Activated naive CD4-positive, alpha-beta T cell treated with anti-CD3 and anti-CD28 coated beads for 36 hours (primary cell): ENCODE measurements at regions not wholly inside any gene's neighbourhood (a gene's known extent, or its start where the extent isn't known, plus 50 kb on each side); places are given as distances from the start of the nearest gene placed in this dataset.

Source experiments
- CTCF ChIA-PET: fragments of 350-600 bp; sonication (Branson Sonifier 250); formaldehyde crosslinking; loops from one replicate; lab custom pipeline; 2021; ENCODE audit warnings: antibody characterized with exemption; lab: Charles Lee
- DNase-seq: peaks from one replicate; pipeline ENCODE4 v3.0.0-alpha.2; 2020
- H3K27ac Mint-ChIP-seq: one replicate; pipeline ENCODE4 v1.8.0; 2021; ENCODE audit warnings: mild to moderate bottlenecking, mixed read lengths
- H3K27me3 Mint-ChIP-seq: one replicate; pipeline ENCODE4 v1.8.0; 2021; ENCODE audit warnings: low read depth, mixed read lengths
- H3K36me3 Mint-ChIP-seq: one replicate; pipeline ENCODE4 v1.8.0; 2021; ENCODE audit warnings: low read depth, mixed read lengths
- H3K4me1 Mint-ChIP-seq: one replicate; pipeline ENCODE4 v1.8.0; 2021; ENCODE audit warnings: low read depth, mixed read lengths
- H3K4me3 Mint-ChIP-seq: one replicate; pipeline ENCODE4 v1.8.0; 2021; ENCODE audit warnings: mild to moderate bottlenecking, moderate library complexity, mixed read lengths
- H3K9me3 Mint-ChIP-seq: one replicate; pipeline ENCODE4 v1.8.0; 2021; ENCODE audit warnings: mixed read lengths
- intact Hi-C: fragments of 100-400 bp; cut with micrococcal nuclease; formaldehyde crosslinking; loops from one replicate; pipeline ENCODE4 v1.15.1; 2023

DNA sequence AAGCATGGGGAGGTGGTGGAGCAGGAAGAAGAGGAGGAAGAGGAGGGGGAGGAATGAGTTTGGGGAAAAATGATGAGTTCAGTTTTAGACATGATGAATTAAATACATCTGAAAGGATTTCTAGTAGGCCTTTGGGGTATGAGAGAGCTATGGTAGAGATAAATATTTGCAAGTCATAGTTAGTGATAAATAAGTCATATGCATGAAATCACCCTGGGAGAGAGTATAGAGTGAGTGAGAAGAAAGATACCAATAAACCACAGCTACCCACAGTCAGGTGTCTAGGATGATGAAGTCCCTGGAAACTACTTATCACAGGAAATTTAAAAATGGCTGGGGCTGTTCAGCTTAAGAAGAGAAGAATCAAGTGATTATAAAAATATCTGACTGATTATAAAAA lies 240.5 kb downstream of the RDH14 start:
- H3K4me1 Mint-ChIP-seq = no peaks in the 10 kb centered on the region
- H3K36me3 Mint-ChIP-seq = no peaks in the 10 kb centered on the region
- intact Hi-C loops = no loop called here
- H3K9me3 Mint-ChIP-seq = no peaks in the 10 kb centered on the region
- DNase-seq = no peak
- H3K27ac Mint-ChIP-seq = no peak overlapping the region
- no peaks in the 10 kb centered on the region for H3K27me3 Mint-ChIP-seq
- H3K4me3 Mint-ChIP-seq = no peak overlapping the region
- CTCF ChIA-PET = no interaction called here

DNA sequence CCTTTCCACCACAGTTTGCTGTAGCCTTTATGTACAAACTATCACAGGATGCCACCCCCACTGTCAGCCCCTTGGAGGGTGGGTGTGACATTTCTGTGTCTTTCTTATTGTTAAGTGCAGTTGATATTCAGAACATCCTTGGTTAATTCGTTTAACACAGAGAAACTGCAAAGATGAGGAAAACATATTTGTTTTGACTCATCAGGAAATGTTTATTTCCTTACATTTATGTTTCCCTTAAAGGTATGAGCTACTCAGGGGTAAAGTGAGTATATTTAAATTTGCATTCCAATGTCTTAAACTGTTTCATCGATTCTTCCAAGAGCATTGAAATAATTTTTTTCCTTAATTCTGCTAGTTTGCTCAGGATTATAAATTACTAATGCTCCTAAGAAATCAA lies 243.4 kb downstream of the RDH14 start:
- H3K4me1 Mint-ChIP-seq = no peaks in the 10 kb centered on the region
- no peaks in the 10 kb centered on the region for H3K27me3 Mint-ChIP-seq
- DNase-seq = no peak
- intact Hi-C loops = no loop called here
- H3K27ac Mint-ChIP-seq = no peak overlapping the region
- CTCF ChIA-PET = no interaction called here
- H3K9me3 Mint-ChIP-seq = no peaks in the 10 kb centered on the region
- no peaks in the 10 kb centered on the region for H3K36me3 Mint-ChIP-seq
- H3K4me3 Mint-ChIP-seq = no peak overlapping the region

DNA sequence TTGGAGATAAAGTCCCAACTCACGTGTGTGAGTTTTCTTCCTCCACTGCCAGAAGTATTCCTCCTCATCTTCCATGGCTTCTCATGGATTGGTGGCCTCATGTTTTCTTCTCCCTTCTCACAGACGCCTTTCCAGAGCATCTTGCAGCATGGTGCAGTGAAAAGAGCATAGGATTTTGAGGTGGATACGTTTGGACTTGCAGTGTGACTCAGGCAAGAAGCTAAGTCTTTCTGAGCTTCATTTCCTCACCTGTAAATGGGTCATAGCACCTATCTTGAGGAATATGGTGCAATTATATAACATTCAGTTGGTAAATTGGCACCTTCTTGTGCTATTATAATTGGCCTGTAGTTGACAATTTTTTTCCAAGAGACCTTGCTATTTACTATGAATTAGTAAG lies 247.6 kb downstream of the RDH14 start:
- intact Hi-C loops = no loop called here
- CTCF ChIA-PET = no interaction called here
- no peak overlapping the region for H3K4me3 Mint-ChIP-seq

DNA sequence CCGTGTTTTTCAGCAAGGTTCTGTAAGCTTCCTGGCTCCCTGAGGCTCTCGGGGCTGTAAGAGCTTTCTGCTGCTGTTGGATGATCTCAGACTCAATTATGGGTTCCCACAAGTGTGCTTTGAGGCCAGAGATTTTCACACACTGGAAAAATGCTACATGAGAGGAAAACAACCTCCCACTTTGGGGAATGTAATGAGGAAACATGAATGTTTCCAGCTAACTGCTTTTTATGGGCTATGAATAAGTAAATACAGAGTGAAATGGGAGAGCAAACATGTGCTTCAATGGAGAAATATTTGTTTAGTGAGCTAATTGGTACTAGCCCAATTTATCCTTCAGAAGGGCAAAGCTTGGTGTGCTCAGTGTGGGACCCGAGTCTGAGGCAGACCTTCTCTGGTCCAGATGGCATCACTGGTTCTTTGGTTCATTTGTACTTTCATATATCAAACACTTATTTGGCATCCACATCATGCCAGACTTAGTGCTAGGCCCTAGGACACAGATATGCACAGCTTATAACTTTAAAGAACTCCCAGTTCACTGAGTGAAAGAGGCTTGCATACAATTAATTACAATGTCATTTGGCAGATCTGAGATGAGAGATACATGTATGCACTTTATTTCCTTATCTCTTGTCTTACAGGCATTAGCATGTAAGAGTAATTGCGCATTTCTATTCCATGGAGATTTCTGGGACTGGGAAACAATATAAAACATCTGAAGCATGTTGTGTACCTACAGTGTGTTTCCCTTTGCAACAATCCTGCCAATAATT lies 248.8 kb downstream of the RDH14 start:
- no peaks in the 10 kb centered on the region for H3K9me3 Mint-ChIP-seq
- no peak overlapping the region for H3K27ac Mint-ChIP-seq
- no peaks in the 10 kb centered on the region for H3K4me1 Mint-ChIP-seq
- no peak for DNase-seq
- no peak overlapping the region for H3K4me3 Mint-ChIP-seq
- no peaks in the 10 kb centered on the region for H3K36me3 Mint-ChIP-seq
- CTCF ChIA-PET = no interaction called here
- intact Hi-C loops = no loop called here
- peaks cover 9% of the 10 kb centered on the region for H3K27me3 Mint-ChIP-seq

More for the DNA sequence above, 247.6 kb downstream of the RDH14 start:
- no peak for DNase-seq
- Mint-ChIP-seq H3K27ac (no peak overlapping the region), H3K27me3 (peaks cover 5% of the 10 kb centered on the region), H3K9me3 (no peaks in the 10 kb centered on the region), H3K4me1 (no peaks in the 10 kb centered on the region), H3K36me3 (no peaks in the 10 kb centered on the region)

DNA sequence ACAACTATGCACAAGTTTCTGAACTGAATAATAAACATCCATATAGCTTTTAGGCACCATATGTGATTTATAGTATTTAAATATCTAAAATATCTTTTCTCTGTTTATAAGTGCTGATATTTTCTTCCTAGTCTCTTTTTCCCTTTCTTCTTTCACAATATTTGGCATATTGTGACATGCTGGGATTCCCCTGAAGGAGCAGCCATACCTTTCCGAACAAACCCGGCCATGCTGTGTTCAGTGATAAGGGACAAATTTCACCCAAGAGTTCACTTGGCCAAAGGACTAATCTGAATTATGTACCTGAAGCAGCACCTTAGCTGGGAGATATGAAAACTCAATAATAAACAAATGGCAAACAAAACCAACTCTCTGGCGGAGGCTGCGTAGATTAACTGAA lies 250.8 kb downstream of the RDH14 start:
- no peaks in the 10 kb centered on the region for H3K36me3 Mint-ChIP-seq
- H3K9me3 Mint-ChIP-seq = no peaks in the 10 kb centered on the region
- no peak overlapping the region for H3K27ac Mint-ChIP-seq
- no peak overlapping the region for H3K4me3 Mint-ChIP-seq
- DNase-seq = no peak
- no peaks in the 10 kb centered on the region for H3K4me1 Mint-ChIP-seq
- intact Hi-C loops = no loop called here
- CTCF ChIA-PET = no interaction called here
- H3K27me3 Mint-ChIP-seq = peaks cover 12% of the 10 kb centered on the region

DNA sequence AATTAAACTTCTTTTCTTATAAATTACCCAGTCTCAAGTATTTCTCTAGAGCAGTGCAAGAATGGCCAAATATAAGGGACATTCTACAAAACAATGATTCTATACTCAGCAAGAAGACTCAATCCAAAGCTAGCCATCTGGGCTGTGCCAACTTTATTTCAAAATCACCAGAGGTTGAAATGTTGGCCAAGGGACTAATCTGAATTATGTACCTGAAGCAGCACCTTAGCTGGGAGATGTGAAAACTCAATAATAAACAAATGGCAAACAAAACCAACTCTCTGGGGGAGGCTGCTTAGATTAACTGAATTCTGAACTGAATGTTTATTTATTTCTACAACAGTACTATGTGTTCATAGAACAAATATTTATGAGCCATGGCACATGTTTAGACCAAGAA lies 251.3 kb downstream of the RDH14 start:
- intact Hi-C loops = no loop called here
- Mint-ChIP-seq H3K27ac (no peak overlapping the region), H3K27me3 (peaks cover 12% of the 10 kb centered on the region), H3K4me1 (no peaks in the 10 kb centered on the region), H3K36me3 (no peaks in the 10 kb centered on the region), H3K4me3 (no peak overlapping the region), H3K9me3 (no peaks in the 10 kb centered on the region)
- no peak for DNase-seq
- CTCF ChIA-PET = no interaction called here

DNA sequence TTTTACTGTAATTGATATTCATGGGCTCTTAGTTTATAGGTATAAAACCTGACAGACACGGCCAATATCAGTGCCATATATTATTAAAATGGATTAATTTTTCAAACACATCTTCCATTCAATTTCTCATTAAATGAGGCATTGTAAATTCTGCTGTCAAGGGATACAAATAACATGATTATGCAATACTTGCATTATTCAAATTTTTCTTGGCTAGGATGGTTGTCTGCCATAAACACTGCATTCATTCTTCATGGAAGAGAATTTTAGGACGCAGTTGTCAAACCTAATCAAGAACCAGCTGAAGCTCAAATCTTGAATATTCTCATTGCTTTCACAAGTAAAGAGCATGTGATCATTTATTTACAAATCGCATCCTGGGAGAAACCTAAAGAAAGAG lies 255.6 kb downstream of the RDH14 start:
- no peak overlapping the region for H3K27ac Mint-ChIP-seq
- no peaks in the 10 kb centered on the region for H3K4me1 Mint-ChIP-seq
- CTCF ChIA-PET = no interaction called here
- intact Hi-C loops = no loop called here
- peaks cover 13% of the 10 kb centered on the region for H3K27me3 Mint-ChIP-seq
- no peaks in the 10 kb centered on the region for H3K9me3 Mint-ChIP-seq
- no peaks in the 10 kb centered on the region for H3K36me3 Mint-ChIP-seq
- DNase-seq = no peak
- no peak overlapping the region for H3K4me3 Mint-ChIP-seq

DNA sequence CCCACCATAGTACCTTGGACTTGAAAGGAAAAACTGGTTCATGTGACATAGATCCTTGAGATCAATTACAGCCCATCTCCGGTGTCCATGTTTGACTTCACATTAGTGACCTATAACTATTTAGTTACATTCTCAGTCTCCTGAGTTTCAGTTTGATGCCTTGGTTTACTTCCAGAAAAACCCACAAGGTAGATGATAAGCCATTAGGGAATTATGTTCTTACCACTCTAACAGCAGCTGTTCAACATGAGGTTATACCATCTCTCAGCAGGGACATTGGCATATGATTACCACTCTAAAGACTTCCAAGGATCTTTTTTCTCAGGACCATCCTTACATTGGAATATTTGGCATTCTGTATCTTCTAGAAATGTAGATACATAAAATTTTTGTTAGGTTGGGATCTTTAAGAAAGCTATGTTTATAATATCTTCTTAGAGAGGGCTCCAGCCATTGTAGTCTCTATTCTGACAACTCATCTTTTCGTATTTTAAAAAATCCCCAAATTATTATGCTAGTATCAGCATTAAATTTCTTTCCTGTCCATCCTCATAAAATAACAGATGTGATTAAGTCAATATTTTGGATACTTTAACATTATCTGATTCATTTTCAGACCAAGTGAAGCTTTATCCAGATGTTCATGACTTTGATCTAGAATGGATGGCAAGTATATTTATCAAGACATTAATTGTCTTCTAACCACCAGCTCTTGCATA lies 258.9 kb downstream of the RDH14 start:
- CTCF ChIA-PET = no interaction called here
- no peaks in the 10 kb centered on the region for H3K36me3 Mint-ChIP-seq
- no peaks in the 10 kb centered on the region for H3K4me1 Mint-ChIP-seq
- H3K9me3 Mint-ChIP-seq = no peaks in the 10 kb centered on the region
- DNase-seq = no peak
- intact Hi-C loops = no loop called here
- H3K27me3 Mint-ChIP-seq = peaks cover 4% of the 10 kb centered on the region
- H3K4me3 Mint-ChIP-seq = no peak overlapping the region
- H3K27ac Mint-ChIP-seq = no peak overlapping the region

DNA sequence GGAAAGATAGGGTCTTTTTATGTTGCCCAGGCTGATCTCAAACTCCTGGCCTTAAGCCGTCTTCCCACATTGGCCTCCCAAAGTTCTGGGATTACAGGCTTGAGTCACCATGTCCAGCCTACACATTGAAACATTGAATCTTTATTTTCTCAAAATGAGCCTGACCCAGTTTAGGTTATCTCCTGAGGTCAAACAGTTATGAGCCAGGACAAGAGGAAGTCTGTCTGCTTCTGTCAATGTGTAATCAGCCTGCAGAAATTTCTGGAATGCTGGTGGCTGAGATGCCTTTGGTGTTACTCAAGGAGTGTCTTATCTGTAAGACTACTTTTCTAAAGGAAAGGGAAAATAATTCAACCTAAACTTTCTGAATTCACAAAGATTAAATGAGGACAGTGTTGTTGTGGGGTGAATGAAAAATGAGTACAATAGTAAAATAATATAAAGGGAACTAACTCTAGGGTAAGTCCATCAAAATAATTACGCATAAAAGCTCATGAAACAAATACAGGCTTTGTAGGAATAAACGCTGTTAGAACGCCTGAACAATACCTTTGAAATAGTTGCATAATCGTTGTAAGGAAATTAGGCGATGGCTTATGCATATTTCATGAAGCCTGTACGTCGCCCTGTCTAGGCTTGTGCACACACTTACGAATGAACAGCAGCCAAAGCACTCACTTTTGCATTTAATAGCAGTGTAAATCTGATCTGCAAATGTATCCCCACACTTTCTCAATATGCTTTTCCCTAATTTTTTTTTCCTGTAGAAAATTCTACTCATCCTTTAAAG lies 260.8 kb downstream of the RDH14 start:
- no peaks in the 10 kb centered on the region for H3K9me3 Mint-ChIP-seq
- no peaks in the 10 kb centered on the region for H3K36me3 Mint-ChIP-seq
- intact Hi-C loops = no loop called here
- no peaks in the 10 kb centered on the region for H3K4me1 Mint-ChIP-seq
- DNase-seq = no peak
- CTCF ChIA-PET = interaction anchor here (0.8 kb wide), 1 partner anchor 7 kb away, joined by 3 read pairs; no protein-coding TSS in a partner anchor
- H3K27me3 Mint-ChIP-seq = peaks cover 1% of the 10 kb centered on the region
- H3K27ac Mint-ChIP-seq = no peak overlapping the region
- no peak overlapping the region for H3K4me3 Mint-ChIP-seq

DNA sequence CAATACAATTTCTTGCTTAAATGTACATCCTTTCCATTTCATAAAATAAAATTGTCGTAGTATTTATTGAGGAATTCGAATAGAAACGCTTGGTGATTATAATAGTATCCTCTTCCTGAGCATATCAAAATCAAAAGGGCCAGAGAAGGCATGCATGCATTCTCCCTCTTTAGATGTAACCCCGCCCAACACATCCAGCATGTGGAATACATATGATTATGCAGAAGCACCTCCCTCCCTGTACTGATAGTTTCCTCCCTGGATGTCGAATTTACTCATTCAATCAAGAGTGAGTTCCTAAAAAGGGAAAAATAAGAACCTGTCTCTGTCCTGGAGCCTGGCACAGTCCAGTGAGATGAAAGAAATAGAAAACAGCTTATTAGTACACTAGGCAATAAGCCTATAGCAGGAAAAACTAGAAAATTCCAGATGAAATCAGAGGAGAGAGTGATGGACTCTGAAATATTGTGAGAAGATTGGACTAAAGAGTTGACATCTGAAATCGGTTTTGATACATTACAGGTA lies 262.9 kb downstream of the RDH14 start:
- no peak for DNase-seq
- Mint-ChIP-seq H3K36me3 (no peaks in the 10 kb centered on the region), H3K27ac (no peak overlapping the region), H3K27me3 (no peaks in the 10 kb centered on the region), H3K4me3 (no peak overlapping the region), H3K9me3 (no peaks in the 10 kb centered on the region), H3K4me1 (no peaks in the 10 kb centered on the region)
- intact Hi-C loops = no loop called here
- CTCF ChIA-PET = no interaction called here

DNA sequence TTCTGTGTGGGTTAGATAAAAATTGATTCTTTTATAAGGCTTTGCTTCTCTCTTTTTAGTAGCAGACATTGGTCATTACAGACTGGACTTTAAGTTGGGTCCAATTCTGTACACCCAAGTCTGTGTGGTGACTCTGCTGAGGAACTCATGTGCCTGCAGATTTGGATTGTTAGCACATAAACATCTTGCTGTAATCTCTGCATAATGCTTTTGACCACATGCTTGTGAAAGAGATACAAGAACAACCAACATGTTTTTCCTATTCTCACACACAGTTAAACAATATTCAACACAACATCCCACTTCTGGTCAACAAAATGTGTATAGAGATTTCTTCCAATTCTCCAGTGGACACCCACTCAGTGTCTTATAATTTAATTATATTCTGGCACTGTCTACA lies 270.1 kb downstream of the RDH14 start:
- Mint-ChIP-seq H3K27me3 (peaks cover 5% of the 10 kb centered on the region), H3K36me3 (no peaks in the 10 kb centered on the region), H3K4me3 (no peak overlapping the region), H3K27ac (no peak overlapping the region), H3K9me3 (peaks cover 7% of the 10 kb centered on the region), H3K4me1 (no peaks in the 10 kb centered on the region)
- DNase-seq = no peak
- CTCF ChIA-PET = no interaction called here
- intact Hi-C loops = no loop called here

DNA sequence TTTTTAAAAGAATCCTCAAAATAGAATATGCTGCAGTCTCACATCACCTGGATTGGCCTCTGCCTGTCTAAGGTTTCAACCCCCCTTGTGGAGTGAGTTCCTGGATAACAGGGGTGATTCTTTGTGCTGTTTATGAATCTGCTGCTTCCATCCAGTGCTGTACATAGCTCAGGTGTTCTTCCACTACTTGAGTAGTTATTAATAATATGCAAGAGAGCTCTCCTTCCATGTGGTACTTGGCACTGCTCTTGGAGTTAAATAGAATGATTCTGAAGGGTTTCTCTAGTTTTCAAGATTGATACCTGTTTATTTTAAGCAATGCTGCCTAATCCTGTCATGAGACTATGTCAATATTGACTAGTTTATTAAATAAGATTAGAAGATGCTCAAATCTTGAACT lies 273.6 kb downstream of the RDH14 start:
- CTCF ChIA-PET = interaction anchor here (0.5 kb wide), 1 partner anchor 1151 kb away, joined by 3 read pairs; no protein-coding TSS in a partner anchor

More for the DNA sequence above, 273.6 kb downstream of the RDH14 start:
- DNase-seq = no peak
- Mint-ChIP-seq H3K4me1 (no peaks in the 10 kb centered on the region), H3K36me3 (no peaks in the 10 kb centered on the region), H3K4me3 (no peak overlapping the region), H3K27me3 (peaks cover 10% of the 10 kb centered on the region), H3K27ac (no peak overlapping the region), H3K9me3 (peaks cover 7% of the 10 kb centered on the region)
- intact Hi-C loops = no loop called here
